ENCODE measurements at regions not wholly inside any gene's neighbourhood (a gene's known extent, or its start where the extent isn't known, plus 50 kb on each side); places are given as distances from the start of the nearest gene placed in this dataset.
A peak's percentile ranks its signal among the peaks of the same experiment; 100 is the strongest.

DNA sequence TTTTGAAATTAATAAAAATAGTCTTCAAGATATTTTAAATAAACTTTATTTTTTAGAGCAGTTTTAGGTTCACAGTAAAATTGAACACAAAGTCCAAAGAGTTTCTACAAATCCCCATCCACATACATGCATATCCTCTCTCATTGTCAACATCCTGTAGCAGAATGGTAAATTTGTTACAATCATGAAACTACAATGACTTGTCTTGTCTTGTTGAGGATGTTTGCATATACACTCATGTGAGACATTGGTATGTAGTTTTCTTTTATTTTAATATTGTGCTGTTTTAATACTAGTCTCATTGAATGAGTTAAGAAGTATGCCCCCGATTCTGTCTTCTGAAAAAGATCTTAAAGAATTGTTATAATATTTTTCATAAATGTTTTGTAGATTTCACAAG, 447.0 kb upstream of the EDIL3 start:
- ATAC-seq = no peak
- DNase-seq = no peak
- Histone ChIP-seq H3K4me3 (no peak overlapping the region), H3K27me3 (no peaks in the 10 kb centered on the region), H3K36me3 (no peaks in the 10 kb centered on the region), H3K27ac (no peak overlapping the region), H3K4me1 (no peaks in the 10 kb centered on the region), H3K9me3 (peaks cover 0 to 8% of the 10 kb centered on the region in 2 donors)
- TF ChIP-seq, protein P1, sequence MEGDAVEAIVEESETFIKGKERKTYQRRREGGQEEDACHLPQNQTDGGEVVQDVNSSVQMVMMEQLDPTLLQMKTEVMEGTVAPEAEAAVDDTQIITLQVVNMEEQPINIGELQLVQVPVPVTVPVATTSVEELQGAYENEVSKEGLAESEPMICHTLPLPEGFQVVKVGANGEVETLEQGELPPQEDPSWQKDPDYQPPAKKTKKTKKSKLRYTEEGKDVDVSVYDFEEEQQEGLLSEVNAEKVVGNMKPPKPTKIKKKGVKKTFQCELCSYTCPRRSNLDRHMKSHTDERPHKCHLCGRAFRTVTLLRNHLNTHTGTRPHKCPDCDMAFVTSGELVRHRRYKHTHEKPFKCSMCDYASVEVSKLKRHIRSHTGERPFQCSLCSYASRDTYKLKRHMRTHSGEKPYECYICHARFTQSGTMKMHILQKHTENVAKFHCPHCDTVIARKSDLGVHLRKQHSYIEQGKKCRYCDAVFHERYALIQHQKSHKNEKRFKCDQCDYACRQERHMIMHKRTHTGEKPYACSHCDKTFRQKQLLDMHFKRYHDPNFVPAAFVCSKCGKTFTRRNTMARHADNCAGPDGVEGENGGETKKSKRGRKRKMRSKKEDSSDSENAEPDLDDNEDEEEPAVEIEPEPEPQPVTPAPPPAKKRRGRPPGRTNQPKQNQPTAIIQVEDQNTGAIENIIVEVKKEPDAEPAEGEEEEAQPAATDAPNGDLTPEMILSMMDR (IDR thresholded peaks at IDR 0.05) = no peak
- intact Hi-C loops (cut with DNase I) = no loop called here

DNA sequence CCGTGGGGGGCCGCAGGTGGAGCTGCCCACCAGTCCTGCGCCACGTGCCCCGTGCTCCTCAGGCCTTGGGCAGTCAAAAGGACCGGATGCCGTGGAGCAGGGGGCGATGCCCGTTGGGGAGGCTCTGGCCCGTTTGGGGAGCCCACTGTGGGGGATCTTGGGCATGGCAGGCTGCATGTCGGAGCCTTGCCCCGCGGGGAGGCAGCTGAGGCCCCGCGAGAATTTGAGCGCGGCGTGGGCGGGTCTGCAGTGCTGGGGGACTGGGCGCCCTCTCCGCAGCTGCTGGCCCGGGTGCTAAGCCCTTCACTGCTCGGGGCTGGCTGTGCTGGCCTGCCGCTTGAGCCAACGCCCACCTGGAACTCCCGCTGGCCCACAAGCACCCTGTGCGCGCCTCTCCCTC, 445.6 kb upstream of the EDIL3 start:
- Histone ChIP-seq H3K27me3 (no peaks in the 10 kb centered on the region), H3K36me3 (no peaks in the 10 kb centered on the region), H3K27ac (no peak overlapping the region), H3K9me3 (peaks cover 0 to 8% of the 10 kb centered on the region in 2 donors), H3K4me3 (no peak overlapping the region), H3K4me1 (no peaks in the 10 kb centered on the region)
- TF ChIP-seq, protein P1 (IDR thresholded peaks at IDR 0.05) = no peak
- no peak for ATAC-seq
- DNase-seq = peak in 1 of 4 donors; percentile 73
- intact Hi-C loops (cut with DNase I) = no loop called here

DNA sequence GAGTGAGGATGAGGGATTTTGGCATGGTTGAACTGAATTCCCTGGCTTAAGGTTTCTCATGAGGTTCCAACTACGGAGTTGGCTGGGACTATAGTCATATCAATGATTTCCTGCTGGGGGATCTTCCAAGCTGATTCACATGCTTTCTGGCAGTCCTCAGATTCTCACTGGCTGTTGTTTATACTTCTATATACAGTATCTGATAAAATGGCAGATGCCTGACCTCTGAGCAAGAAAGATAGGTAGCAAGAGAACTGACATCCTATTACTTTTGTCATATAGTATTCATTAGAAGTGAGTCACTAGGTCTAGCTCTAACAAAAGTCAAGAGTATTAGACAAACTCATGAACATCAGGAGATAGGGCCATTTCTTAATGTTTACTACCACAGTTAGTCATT, 440.9 kb upstream of the EDIL3 start:
- DNase-seq (no peak), ATAC-seq (no peak)
- peaks cover 0 to 6% of the 10 kb centered on the region in 2 donors for H3K9me3 ChIP-seq
- TF ChIP-seq, protein P1 (IDR thresholded peaks at IDR 0.05) = no peak
- H3K27ac ChIP-seq = no peak overlapping the region
- intact Hi-C loops (cut with DNase I) = no loop called here
- no peaks in the 10 kb centered on the region for H3K27me3 ChIP-seq
- no peaks in the 10 kb centered on the region for H3K4me1 ChIP-seq
- no peaks in the 10 kb centered on the region for H3K36me3 ChIP-seq
- H3K4me3 ChIP-seq = no peak overlapping the region

- Histone ChIP-seq H3K27me3 (no peaks in the 10 kb centered on the region), H3K4me1 (no peaks in the 10 kb centered on the region), H3K36me3 (no peaks in the 10 kb centered on the region), H3K4me3 (no peak overlapping the region), H3K9me3 (no peaks in the 10 kb centered on the region), H3K27ac (no peak overlapping the region)
- intact Hi-C loops (cut with DNase I) = no loop called here
- ATAC-seq (no peak), DNase-seq (no peak)
- TF ChIP-seq, protein P1 (IDR thresholded peaks at IDR 0.05) = no peak
These were observed 437.2 kb upstream of the EDIL3 start for GRCh38 chr5:84821924-84822323.

DNA sequence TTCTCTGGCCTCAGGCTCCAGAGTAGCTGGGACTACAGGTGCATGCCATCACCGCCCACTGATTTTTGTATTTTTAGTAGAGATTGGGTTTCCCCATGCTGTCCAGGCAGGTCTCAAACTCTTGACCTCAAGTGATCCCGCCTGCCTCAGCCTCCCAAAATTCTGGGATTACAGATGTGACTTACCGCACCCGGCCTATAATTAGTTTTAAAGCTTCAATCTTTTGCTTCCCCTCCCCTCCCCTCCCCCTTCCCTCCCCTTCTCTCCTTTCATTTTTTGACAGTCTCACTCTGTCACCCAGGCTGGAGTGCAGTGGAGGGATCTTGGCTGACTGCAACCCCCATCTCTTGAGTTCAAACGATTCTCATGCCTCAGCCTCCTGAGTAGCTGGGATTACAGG, 433.3 kb upstream of the EDIL3 start:
- intact Hi-C loops (cut with DNase I) = no loop called here
- Histone ChIP-seq H3K27ac (no peak overlapping the region), H3K4me1 (no peaks in the 10 kb centered on the region), H3K36me3 (no peaks in the 10 kb centered on the region), H3K9me3 (no peaks in the 10 kb centered on the region), H3K27me3 (no peaks in the 10 kb centered on the region), H3K4me3 (no peak overlapping the region)
- TF ChIP-seq, protein P1 (IDR thresholded peaks at IDR 0.05) = no peak
- ATAC-seq (no peak), DNase-seq (no peak)
